ENCODE measurements at regions not wholly inside any gene's neighbourhood (a gene's known extent, or its start where the extent isn't known, plus 50 kb on each side); places are given as distances from the start of the nearest gene placed in this dataset.

GRCh38 chr17:14942526-14943190 is 322.5 kb downstream of the PMP22 start:
- DNase-seq, result no peak

DNA sequence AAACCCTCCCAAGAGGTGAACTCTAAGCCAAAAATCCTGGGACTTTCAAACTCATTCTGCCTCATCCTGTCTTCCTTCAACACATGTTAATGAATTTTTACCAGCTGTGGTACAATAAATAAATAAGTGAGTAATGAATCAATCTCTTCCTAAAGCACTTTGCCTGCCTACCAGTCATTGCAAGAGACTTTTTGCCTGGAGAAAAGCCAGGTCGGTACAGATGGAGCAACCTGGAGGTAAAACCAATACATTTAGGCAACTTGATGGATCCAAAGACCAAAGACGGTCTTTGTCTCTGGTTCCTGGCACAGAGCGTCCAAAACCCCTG is 324.2 kb downstream of the PMP22 start:
- no peak for DNase-seq

DNA sequence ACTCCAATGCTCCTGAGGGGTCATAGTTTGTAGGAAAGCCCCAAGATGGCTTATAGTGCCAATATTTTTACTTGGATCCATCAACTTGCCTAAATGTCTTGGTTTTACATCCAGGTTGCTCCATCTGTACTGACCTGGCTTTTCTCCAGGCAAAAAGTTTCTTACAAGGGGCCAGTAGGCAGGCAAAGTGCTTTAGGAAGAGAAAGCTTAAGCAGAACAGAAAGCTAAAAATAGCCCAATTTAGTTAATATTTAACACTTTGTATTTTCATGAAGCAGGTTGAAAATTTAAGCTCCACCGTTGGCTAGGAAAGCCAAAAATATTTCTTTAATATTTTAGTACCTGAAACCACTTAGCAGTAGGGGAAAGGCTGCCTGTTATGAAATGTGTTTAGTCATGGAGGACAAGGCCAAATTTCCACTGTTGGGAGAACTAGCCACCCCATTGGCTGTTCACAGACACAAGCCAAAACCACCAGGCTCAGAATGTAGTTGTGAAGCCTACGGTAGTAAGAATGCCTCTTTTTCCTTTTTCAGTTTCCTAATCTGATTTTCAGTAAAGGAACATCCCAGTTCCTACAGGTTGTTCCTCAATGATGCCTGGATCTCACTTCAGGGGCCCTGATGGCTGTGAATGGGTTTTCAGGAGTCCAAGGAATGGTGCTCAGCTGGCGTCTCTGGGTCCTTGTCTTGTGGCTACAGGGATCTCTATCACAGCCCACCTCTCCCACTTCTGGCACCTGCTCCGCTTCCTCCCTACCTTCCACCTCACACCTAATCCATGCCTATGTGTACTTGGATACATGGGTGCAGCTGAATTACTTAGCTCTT is 324.8 kb downstream of the PMP22 start:
- DNase-seq, result no peak

GRCh38 chr17:14935845-14936485 is 329.2 kb downstream of the PMP22 start:
- no peak for DNase-seq

DNA sequence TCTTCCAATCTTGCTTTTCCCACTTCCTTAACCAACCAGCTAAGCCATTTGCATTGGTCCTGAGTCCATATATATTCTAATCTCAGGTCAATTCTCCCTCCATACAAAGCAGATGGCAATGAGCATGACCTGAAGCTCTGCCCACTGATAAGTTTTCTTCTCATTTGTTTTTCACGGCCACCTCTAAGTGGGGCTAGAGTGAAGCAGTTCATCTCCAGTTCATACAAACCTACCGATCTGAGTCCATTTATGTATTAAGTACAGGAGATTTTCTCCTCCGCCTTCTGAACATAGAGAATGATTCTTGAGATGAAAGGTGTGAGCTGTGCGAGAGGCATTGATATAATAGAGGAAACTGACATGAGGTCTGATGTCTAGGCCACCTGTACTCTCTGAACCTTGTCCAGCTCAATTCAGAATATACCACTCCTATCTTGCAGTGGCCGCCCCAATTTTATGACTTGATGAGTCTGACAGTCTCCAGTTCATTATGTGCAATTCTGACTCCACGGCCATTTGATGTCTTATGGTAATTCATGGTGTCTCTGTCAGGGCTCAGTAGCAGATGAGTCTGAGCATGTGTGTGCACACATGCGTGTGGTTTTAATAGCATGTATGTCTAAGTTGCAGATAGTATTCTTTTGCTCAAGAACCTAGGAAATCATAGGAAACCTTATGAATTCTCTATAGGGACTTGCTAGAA is 329.8 kb downstream of the PMP22 start:
- DNase-seq, result no peak

DNA sequence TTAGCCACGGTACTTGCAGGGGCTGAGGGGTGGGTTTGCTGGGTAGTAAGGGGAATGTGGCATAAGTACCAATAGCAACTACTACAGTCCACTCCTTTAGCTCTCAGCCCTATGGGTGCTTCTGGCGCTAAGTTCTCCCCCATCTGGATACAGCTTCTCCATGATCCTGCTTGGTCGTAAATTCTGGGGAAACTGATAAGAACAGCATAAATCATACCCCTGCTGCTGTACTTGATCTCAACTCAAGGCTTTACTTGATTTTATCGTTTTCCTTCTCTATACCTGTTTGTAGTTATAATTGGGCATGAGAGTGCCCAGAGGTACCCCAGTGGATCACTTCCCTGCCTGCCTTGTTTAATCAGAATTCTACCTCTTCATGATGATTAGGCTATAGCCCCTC is 331.4 kb downstream of the PMP22 start:
- no peak for DNase-seq

DNA sequence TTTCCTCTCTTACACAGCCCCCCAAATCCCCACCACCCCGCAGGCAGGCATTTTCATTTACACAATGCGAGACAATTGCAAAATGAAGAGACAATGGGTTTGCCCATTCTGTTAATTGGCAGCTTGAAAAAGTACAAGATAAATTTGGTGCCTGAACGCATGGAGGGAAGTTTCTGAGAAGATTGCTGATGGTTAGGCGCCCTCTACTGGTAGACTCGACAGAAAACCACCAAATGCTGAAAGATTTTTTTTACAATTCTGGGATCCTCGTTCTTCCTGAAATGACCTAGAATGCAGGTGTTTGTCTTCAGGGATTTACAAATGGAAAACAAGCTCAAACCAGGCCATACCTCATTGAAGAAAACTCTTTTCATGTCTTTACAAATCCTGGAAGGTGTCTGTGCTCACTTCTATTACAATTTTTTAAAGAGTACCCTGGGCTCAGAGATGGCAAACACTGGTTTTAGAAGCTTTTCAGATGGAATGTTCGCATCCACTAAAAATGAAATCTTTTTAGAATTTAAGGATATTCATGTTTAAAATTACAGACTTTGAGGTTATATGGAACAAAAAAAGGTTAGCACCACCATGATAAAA is 338.5 kb downstream of the PMP22 start:
- DNase-seq, result peak; percentile 63

DNA sequence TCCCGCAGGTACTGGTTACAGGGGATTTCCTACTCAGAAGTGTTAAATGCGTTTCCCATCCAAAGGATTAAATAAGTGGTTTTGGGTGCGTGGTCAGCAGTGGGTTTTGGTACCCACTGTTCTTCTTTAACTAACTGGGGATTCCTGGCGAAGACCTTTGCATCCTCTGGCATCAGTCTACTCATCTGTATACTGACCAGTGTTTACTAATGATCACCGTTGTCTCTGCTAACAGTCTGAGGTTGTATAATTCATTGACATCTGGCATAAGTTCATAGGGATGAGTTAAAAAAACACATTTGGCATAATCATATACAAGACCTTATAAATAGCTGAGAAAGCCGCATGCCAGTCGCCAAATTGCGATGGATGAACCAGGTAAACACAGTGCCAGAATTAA is 339.1 kb downstream of the PMP22 start:
- DNase-seq, result no peak

- DNase-seq, result no peak
These were observed 339.6 kb downstream of the PMP22 start for GRCh38 chr17:14925498-14925897.

DNA sequence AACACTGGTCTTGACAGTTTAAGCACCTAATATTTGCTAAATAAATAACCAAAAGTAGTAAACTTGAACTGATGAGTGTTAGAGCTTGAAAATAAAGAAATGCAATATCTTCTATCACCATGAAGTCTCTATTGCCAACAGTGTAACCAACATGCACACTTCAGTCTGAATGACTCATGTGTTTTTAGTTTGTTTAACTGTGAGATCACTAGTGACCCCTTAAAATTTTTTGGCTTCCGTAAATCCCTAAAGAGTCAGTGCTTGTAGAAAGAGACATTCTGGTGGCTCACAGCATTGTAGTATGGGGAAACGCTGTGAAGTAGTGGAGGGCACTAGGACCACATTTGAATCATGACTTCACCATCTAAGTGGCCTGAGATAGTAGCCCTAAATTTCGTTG is 341.1 kb downstream of the PMP22 start:
- no peak for DNase-seq

GRCh38 chr17:14922411-14922810 is 342.7 kb downstream of the PMP22 start:
- no peak for DNase-seq

DNA sequence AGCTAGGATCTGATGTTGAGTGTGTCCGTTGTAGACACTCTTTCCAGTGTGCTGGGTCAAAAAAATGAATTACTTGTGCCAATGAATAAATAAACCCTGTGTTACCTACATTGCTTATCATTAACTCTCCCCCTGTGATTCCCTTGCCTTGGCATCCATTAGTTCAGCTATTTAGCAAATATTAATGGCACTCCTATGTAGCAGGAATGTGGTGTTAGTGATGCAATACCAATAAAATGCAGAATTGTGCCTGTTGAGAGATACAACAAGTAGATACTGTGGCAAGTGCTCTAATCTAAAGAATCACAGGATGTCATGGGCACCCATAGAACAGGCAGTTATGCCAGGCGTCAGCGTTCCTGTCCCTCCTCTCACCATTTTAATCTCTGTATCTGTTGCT is 343.2 kb downstream of the PMP22 start:
- no peak for DNase-seq

- DNase-seq, result no peak
These were observed 345.4 kb downstream of the PMP22 start for GRCh38 chr17:14919631-14920213.

DNA sequence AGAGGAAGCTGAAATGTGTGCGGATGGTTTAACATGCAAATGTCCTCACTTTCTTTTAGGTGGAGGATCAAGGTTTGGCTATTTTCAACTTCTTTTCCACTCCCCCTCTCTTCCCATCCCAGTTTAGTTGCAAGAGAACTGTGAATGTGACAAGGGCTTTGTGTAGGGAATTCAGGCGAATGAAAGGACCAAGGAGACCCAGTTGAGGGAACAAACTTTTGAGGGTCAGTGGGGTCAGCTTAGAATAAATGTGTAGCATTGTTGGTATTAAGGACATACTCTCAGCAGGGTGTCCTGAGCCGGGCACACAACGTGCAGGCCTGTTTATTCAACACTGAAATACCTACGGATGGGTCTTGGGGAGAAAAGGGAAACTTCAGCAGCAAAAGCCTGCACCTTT is 346.0 kb downstream of the PMP22 start:
- DNase-seq, result no peak

DNA sequence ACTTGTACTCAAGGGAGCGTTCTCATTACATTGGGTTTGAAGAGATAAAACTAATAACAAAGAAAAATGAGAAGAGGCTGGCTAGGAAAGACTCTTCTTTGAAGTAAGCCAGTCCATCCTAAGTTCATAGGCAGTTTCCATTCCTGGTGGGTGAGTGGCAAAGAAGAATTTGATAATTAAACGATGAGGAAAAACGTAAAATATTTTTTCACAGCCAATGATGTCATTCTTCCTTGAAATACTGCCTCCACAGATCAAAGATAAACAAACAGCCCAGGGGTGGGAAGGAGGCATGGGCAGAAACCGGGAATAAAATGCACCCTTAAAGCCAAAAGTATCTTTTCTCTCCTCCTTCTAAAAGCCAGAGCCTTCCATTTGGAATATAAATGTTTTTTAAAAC is 346.6 kb downstream of the PMP22 start:
- DNase-seq, result no peak

DNA sequence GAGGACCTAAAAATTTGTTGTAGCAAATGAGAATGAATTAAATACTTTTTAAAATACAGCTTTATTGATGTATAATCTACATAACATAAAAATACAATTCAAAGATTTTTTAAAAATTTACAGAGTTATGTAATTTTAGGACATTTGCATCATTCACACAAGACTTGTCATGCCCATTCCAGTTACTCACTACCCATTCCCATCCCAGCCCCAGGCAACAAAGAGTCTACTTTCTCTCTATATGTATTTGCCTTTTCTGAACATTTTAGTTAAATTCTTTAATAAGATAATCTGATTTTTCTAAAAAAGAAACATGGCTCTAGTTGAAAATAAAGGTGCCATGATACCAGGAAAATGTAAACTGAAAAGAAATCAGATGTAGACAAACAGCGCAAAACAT is 354.2 kb downstream of the PMP22 start:
- no peak for DNase-seq

GRCh38 chr17:14904386-14904785 is 360.7 kb downstream of the PMP22 start:
- DNase-seq, result no peak

GRCh38 chr17:14903854-14904253 is 361.3 kb downstream of the PMP22 start:
- DNase-seq, result no peak

DNA sequence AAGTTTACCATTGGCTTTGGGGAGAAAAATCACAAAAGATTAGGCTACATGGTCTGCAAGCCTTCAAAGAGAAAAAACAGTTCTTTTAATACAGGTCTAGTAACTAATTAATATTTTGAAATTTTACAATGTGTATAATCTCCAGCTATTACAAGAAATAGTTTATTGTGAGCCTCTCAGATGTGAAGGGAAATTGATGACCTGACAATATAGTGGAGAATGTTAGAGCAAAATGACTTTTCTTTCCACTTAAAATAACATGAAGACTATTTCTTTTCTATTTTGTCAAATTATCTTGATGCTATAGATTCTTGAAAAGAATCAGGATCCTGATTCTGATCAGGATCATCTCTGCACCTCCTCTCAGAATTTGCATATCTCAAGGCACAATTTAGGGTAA is 362.3 kb downstream of the PMP22 start:
- DNase-seq, result no peak

GRCh38 chr17:14902297-14902696 is 362.8 kb downstream of the PMP22 start:
- DNase-seq, result no peak

DNA sequence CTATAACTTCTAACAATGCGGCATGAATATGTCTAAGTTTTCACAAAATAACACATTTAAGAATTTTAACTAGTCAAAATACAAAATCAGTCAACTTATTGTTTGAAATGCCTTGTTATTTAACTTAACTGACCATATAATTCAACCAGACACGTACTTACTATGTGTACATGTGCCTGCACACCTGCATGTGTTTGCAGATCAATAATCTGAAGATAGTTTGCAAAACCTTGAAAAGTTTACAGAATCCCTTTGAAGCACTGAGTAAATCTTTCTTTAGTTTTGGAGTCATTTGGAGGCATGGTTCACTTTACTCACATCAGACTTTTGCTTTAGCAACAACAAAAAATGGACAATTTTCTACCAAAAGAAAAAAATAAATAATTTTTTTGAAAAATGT is 363.8 kb downstream of the PMP22 start:
- DNase-seq, result no peak

GRCh38 chr17:14886200-14886739 is 378.9 kb downstream of the PMP22 start:
- peak; percentile 7 for DNase-seq

GRCh38 chr17:14882131-14882530 is 383.0 kb downstream of the PMP22 start:
- no peak for DNase-seq

Measured in activated CD4-positive, alpha-beta T cell treated with anti-CD3 and anti-CD28 coated beads, Interleukin-2, Interleukin-6, amounts not matched to agents 100 ng/mL and 50 ng/mL, durations not matched to agents 16 hours and 8 hours (primary cell).